ENCODE measurements at regions not wholly inside any gene's neighbourhood (a gene's known extent, or its start where the extent isn't known, plus 50 kb on each side); places are given as distances from the start of the nearest gene placed in this dataset.

DNA sequence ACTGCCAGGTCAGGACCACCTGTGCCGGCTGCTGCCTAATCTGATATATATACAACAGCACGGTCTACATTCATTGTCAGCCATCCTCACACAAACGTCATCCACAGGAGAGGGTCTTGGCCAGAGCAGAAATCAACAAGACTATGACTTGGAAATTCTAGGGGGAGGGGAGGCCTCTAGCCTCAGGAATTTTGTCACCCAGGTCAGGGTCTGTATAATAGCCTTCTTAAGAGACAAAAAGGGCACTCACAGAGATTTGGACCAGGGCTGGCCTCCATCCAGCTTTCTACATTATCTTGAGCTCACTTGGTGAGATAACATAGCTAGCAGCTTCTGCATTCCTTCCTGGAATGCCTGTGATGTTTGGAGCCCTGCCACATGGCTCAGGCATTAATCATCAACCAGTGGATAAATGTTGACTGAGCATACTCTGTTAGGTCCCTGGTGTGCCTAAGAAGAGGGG, 50.4 kb upstream of the CTIF start:
- DNase-seq = no peak

DNA sequence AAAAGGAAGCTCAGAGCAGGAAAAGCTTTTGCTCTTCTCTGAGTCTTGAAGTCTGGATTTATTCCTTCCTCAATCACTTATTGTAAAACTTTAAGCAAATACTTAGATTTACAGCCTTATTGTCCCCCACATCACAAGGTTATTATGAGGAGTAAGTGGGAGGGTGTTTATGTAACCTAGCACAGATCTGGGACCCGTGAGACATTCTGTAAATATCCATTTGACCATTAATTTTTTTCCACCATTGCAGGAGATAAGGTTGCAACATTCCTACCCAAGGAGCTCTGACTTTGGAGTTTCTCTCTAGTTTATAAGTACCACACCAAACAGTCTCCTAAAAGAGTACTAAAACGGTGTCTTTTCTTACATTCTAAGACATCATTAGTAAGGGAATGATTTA, 52.1 kb upstream of the CTIF start:
- no peak for DNase-seq

DNA sequence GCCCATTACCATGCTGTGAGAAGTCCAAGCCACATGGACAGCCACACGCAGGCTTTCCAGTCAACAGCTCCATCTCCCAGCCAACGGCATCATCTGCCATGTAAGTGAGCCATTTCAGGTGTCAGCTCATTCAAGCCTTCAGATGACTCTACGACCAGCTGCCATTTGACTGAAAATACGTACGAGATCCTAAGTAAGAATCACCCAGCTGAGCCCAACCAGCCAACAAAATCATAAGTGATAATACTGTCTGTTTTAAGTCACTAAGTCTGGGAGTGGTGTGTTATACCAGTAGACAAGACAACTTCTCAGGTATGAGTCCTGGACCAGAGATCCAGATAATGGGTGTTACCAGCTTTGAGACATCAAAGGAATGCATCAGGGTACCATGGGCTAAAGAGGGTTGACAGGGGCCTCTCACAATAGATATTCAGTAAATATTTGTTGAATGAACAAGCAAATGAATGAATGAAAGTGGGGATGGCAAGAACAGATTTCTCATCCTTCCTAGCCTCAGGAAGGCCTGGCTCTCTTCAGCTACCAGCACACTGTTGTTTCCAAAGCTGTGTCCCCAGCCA, 52.9 kb upstream of the CTIF start:
- DNase-seq = no peak

DNA sequence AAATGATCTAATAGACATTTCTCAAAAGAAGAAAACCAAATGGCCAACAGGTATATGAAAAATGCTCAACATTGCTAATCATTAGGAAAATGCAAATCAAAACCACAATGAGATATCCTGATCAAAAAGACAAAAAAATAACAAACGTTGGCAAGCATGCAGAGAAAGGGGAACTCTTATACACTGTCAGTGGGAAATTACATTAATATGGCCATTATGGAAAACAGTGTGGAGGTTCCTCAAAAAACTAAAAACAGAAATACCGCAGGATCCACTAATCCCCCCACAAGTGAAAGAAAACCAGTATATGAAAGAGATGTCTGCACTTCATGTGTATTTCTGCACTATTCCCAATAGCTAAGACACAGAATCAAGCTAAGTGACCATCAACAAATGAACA, 57.7 kb upstream of the CTIF start:
- no peak for DNase-seq

DNA sequence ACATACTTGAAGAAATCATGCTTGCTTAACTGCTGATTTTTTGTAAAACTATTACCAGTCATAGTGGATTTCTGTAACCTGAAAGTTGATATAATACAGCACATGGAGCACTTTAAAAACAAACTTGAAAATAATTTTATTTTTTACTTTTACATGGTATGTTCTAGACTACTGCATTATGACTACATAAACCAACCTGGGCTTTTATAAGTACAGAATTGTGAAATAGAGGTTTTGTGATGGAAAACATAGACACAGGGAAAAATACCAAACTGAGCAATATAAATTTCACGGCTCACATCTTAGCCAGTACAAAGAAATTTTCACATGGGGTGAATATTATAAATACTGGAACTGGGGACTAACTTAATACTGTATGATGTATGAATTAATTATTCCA, 59.3 kb upstream of the CTIF start:
- no peak for DNase-seq

DNA sequence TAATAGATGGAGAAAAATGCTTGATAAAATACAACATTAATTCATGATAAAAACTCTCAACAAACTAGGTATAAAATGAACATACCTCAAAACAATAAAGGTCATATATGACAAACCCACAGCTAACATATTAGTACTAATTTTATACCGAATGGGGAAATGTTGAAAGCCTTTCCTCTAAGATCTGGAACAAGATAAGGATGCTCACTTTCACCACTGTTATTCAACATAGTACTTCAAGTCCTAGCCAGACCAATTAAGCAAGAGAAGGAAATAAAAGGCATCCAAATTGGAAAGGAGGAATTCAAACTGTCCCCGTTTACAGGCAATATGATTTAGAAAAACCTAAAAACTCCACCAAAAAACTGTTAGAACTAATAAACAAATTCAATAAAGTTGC, 61.5 kb upstream of the CTIF start:
- no peak for DNase-seq

DNA sequence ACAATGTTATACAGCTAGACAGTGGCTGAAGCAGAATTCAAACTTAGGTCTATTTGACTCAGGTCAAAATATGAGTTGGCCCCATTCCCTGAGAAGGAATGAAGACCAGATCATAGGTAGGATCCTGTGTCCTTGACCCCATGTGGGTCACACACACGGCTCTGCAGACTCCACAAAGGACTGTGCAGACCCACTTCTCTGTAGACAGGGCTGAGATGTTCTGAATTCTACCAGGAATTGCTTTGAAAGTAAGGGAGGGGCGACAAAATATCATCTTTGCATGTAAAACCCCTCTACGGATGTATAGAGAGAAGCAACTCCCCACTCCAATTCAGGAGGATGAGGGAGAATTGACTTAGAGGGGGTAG, 62.3 kb upstream of the CTIF start:
- no peak for DNase-seq

DNA sequence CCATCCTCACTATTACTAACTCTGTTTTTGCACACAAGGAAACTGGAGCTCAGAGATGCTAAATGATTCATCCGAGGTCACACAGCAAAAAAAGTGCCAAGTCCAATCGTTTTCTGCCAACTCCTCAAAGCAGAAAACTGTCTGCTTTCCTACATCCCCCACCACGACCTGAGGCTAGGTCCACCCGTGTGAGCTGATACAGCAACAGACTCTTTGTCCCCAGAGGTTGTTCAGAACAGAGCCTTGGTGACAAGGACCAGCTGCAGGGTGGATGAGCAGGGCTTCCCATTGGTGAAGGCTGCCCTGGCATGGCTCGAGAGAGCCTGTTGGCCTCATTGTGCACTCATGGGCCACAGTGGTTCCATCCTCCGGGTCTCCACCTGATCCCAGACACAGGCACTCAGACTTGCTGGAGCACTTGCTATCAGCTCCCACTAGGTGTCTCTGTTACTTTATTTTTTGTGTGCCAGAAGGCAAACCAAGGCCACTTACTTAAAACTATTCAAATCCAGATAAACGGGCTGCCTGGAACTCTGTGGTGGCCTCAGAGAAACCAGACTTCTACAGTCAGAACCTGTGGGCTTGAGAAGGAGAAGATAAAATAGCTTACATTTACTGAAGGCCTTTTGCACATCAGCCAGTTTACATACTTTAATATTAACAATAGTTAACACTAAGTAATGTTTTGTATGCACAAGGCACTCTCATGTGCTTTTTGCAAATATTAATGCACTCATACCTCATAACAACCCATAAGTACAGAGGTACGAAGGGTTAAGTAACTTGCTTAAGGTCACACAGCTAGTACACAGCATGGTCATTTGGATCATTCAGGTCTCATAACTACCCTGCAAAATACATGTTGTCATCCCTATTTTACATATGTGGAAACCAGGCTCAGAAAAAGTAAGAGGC, 62.9 kb upstream of the CTIF start:
- DNase-seq = peak; percentile 63

DNA sequence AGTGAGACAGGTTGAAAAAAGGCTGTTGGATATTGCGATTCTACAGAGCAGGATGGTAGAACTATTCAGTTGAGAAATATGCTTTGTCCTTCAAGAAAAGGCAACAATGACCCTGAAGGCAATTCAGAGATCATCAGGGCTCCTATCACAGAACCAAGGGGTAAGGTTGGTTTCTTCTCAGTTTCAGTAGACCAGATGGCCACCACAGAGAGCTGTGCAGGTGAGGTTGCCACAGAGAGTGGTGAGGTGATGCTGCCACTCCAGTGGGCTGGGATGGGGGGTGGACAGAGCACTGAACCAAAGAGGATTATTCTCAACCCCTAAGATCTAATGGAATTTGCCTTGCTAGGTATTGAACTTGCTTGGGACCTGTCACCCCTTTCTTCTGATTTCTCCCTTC, 64.6 kb upstream of the ZBTB7C start:
- no peak for DNase-seq

DNA sequence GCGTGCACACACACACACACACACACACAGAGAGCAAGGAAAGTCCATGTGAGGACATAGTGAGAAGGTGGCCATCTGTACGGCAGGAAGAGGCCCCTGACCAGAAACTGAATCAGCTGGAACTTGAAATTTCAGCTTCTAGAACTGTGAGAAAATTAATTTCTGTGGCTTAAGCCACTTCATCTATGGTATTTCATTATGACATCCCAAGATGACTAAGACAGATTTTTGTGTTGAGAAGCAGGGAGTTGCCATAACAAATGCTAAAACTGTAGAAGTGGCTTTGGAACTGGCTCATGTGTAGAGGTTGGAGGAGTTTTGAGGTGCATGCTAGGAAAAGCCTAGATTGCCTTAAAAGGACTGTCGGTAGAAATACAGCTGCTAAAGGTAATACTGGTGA, 63.4 kb upstream of the ZBTB7C start:
- DNase-seq = no peak

DNA sequence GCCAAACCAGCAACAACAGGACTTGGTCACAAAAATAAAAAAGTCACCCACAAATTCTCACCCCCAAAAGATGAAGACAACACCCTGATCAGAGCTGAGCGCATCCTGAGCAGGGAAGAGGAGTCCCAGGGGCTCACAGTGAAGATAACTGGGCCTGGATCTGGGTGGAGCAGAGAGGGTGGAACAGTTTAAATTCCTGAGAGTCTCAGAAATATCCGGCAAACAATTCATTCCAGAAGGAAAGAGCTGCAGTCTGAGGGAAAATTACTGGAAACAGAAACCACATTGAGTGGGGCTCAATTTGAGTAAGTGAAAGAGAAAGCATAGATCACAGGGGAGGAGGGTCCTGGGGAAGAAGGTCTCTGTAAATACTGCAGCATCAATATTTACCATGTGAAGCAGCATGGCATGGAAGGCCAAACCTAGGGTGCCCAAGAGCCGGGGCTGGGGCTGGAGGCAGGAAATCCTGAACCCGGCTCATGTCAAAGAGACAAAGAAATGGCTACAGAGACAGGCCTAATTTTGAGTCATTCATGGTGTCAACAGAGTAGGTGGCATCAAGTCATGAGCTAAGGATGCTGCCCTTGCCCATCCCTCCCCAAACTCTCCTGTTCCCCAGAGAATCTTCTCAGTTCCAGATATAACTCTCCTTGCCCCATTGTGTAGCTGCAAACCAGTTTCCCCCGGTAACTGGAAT, 61.4 kb upstream of the ZBTB7C start:
- DNase-seq = no peak

DNA sequence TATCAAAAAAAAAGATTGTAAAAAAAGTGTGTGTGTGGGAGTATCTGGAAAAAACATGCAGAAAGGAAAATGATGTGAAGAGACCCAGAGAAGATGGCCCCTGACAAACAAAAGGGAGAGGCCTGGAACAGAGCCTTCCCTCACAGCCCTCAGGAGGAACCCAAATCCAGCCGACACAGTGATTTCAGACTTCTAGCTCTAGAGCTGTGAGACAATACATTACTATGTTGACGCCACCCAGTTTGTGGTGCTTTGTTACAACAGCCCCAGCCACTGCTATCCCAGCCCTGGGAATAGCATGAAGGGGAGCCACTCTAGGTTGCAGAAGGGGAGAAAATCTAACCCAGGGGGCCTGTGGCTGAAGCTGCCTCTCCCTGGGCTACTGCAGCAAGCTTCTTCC, 59.0 kb upstream of the ZBTB7C start:
- no peak for DNase-seq

DNA sequence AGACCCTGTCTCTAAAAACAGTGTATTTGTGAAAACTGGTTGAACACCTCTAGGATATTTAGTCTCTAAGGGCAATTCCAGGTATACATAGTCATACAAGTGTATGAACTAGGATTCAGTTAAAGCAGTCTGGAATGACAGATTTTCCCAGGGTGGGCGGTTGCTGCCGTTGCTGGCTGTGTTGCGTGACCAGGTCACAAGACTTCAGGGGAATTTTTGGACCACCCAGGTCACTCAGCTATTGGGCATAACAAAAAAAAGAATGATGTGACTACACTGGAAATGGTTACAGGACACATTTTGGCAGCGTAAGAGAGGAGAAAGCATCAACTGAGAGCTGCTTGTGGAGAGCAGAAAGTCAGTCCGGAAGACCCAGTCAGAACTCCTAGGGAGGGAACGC, 58.0 kb upstream of the ZBTB7C start:
- DNase-seq = no peak

DNA sequence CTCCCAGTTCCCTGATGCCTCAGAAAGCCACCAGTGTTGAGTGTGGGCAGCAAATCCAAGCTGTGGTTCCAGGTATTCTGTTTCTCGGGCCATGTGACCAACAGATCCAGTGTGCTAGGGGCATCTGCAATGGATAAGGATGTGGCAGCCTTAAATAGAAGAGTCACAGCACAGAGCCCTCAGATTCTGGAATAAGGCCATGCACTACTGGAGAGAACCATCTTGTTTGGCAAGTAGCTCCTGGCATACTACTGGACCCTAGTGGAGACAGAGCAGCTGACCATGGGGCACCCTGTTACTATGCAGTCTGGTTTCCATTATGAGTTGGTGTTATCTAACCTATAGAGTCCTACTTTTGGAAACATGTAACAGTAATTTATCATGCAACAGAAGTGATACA, 53.3 kb upstream of the ZBTB7C start:
- no peak for DNase-seq

DNA sequence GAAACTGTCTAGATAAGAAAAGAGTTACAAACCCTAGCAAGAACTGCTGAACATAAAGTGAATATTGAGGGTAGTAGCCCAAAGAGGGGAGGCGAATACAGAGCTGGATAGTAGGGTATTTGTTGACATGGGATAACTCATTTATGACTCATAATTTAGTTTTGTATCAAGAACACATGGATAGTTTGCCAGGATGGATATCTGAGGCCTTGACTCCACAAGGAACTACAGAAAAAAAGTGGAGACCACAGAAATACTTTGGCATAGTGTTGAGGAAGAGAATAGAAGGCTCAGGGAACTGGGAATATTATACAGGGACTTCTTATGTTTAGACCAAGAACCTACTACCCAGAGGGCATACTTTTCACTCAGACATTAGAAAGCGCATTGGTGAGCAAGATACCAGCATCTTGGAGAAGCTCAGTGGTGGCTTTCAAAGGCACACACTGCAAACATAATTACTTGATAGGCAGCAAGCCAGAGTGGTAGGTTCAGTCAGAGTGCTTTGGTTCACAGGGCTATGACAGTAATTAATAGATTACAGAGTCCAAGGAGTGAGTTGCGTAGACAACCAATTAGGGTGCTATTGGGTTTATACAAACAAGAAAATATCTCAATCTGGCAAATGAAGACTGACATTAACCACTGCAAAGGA, 51.9 kb upstream of the ZBTB7C start:
- no peak for DNase-seq

DNA sequence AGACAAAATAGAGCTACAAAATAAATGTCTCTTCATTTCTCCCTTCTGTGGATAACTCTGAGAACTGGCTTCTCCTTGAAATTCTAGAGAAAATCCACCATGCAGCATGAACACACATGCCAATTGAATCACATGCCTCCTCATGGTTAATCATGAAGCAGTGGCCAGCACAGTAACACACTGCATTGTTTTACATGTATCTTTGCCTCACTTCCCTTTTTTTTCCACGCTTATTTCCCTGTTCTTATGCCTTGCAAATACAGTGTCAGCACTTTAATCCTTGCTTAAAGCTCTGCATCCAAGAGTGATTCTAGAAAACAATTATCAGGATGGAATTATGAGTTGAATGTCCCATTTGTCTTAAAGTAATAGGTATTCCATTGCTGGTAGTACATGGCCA, 50.3 kb upstream of the ZBTB7C start:
- no peak for DNase-seq

DNA sequence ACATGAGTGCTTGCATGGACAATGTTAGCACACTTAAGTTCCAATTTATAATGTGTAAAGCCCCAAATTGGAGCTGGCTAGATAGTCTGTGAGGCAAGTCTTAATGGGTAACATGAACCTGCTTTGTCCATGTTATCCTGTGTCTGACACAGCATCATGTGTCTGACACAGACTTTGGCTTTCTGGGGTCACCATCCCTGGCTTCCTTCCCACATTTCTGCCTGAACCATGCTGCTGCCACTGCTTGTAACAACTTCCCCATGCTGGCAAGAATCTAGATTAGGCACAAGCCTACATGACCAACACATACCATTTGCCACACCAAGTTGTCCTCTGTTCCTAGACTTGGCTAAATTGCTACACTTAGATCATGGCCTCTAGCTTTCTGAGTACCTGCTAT, 49.8 kb upstream of the ZBTB7C start:
- no peak for DNase-seq

Measured in NCI-H510A treated with DMSO at 0.1 percent for 48 hours (cell line).